WTC11 (cell line): ENCODE measurements at regions not wholly inside any gene's neighbourhood (a gene's known extent, or its start where the extent isn't known, plus 50 kb on each side); places are given as distances from the start of the nearest gene placed in this dataset.

ENCODE experiments used
- ATAC-seq: fragments of 200-7000 bp; cut with Tn5 transposase; 2 replicates; pipeline ENCODE4 v1.10.0; 2021; ENCODE audit warnings: mild to moderate bottlenecking, moderate library complexity
- CTCF ChIA-PET: fragments of 300-600 bp; sonication (Branson Sonifier 250); formaldehyde crosslinking; loops from one replicate; lab custom pipeline; 2021; ENCODE audit warnings: antibody characterized with exemption; lab: Charles Lee
- POLR2A ChIA-PET: fragments of 350-600 bp; sonication (Branson Sonifier 250); formaldehyde crosslinking; loops from one replicate; lab custom pipeline; 2021; ENCODE audit warnings: antibody characterized with exemption; lab: Charles Lee
- DNase-seq: peaks from one replicate; pipeline ENCODE4 v3.0.0; 2021; ENCODE audit warnings: low spot score
- H3K27ac Mint-ChIP-seq: 2 replicates; pipeline ENCODE4 v1.8.0; 2021; ENCODE audit warnings: mixed read lengths
- H3K27me3 Mint-ChIP-seq: 2 replicates; pipeline ENCODE4 v1.8.0; 2021; ENCODE audit warnings: low read depth, mild to moderate bottlenecking, moderate library complexity, mixed read lengths
- H3K36me3 Mint-ChIP-seq: 2 replicates; pipeline ENCODE4 v1.8.0; 2021; ENCODE audit warnings: mixed read lengths
- H3K4me1 Mint-ChIP-seq: 2 replicates; pipeline ENCODE4 v1.8.0; 2022; ENCODE audit warnings: mixed read lengths
- H3K4me3 Mint-ChIP-seq: 2 replicates; pipeline ENCODE4 v1.8.0; 2021; ENCODE audit warnings: mild to moderate bottlenecking, moderate library complexity, mixed read lengths
- H3K9me3 Mint-ChIP-seq: 2 replicates; pipeline ENCODE4 v1.8.0; 2021; ENCODE audit warnings: mixed read lengths
- AR ChIP-seq: fragments of 250-450 bp; sonication (Bioruptor Pico); IDR thresholded peaks from 2 replicates; pipeline ENCODE4 v1.9.0; 2021; ENCODE audit warnings: mild to moderate bottlenecking
- ATF1 ChIP-seq: sonication (generic); formaldehyde crosslinking; IDR thresholded peaks from 2 replicates; pipeline ENCODE4 v1.8.1; 2023; ENCODE audit warnings: mild to moderate bottlenecking, moderate library complexity, missing genetic modification reagents
- EMX1 ChIP-seq: fragments of 250-450 bp; sonication (Bioruptor Pico); IDR thresholded peaks from 2 replicates; pipeline ENCODE4 v1.8.0; 2021; ENCODE audit warnings: mild to moderate bottlenecking
- FOXP1 ChIP-seq: sonication (generic); formaldehyde crosslinking; IDR thresholded peaks from 2 replicates; pipeline ENCODE4 v1.8.0; 2022; ENCODE audit warnings: missing genetic modification reagents, mild to moderate bottlenecking, moderate library complexity, borderline replicate concordance
- GABPB1 ChIP-seq: sonication (generic); formaldehyde crosslinking; IDR thresholded peaks from 2 replicates; pipeline ENCODE4 v1.8.1; 2023; ENCODE audit warnings: mild to moderate bottlenecking, missing genetic modification reagents
- HMGA2 ChIP-seq: fragments of 250-450 bp; sonication (Bioruptor Pico); IDR thresholded peaks from 2 replicates; pipeline ENCODE4 v1.4.0; 2021; ENCODE audit warnings: mild to moderate bottlenecking, moderate library complexity
- NFATC4 ChIP-seq: fragments of 250-450 bp; sonication (Bioruptor Pico); IDR thresholded peaks from 2 replicates; pipeline ENCODE4 v1.9.0; 2021; ENCODE audit warnings: mild to moderate bottlenecking
- PRRX2 ChIP-seq: fragments of 250-450 bp; sonication (Bioruptor Pico); IDR thresholded peaks from 2 replicates; pipeline ENCODE4 v1.8.0; 2021; ENCODE audit warnings: mild to moderate bottlenecking
- ZBTB43 ChIP-seq: sonication (generic); formaldehyde crosslinking; IDR thresholded peaks from 2 replicates; pipeline ENCODE4 v1.8.1; 2023; ENCODE audit warnings: mild to moderate bottlenecking, missing genetic modification reagents
- ZNF219 ChIP-seq: sonication (generic); formaldehyde crosslinking; IDR thresholded peaks from 2 replicates; pipeline ENCODE4 v1.8.0; 2023; ENCODE audit warnings: missing genetic modification reagents, mild to moderate bottlenecking, borderline replicate concordance
- ZNF232 ChIP-seq: sonication (generic); formaldehyde crosslinking; IDR thresholded peaks from 2 replicates; pipeline ENCODE4 v1.8.0; 2022; ENCODE audit warnings: mild to moderate bottlenecking, missing genetic modification reagents
- ZNF425 ChIP-seq: fragments of 250-450 bp; sonication (Bioruptor Pico); conservative IDR thresholded peaks from 2 replicates; pipeline ENCODE4 v1.9.0; 2021; ENCODE audit warnings: mild to moderate bottlenecking
- ZNF512 ChIP-seq: sonication (generic); formaldehyde crosslinking; IDR thresholded peaks from 2 replicates; pipeline ENCODE4 v1.8.1; 2022; ENCODE audit warnings: missing genetic modification reagents, borderline replicate concordance
- ZNF671 ChIP-seq: fragments of 250-450 bp; sonication (Bioruptor Pico); IDR thresholded peaks from 2 replicates; pipeline ENCODE4 v1.8.0; 2021; ENCODE audit warnings: mild to moderate bottlenecking
- ZSCAN18 ChIP-seq: fragments of 250-450 bp; sonication (Bioruptor Pico); IDR thresholded peaks from 2 replicates; pipeline ENCODE4 v2.1.2; 2022; ENCODE audit warnings: mild to moderate bottlenecking, moderate library complexity

GRCh38 chr6:27840572-27840971 lies 71.6 kb downstream of the OR2B2 start:
- Mint-ChIP-seq H3K27me3 (no peaks in the 10 kb centered on the region), H3K4me3 (no peak overlapping the region), H3K9me3 (no peaks in the 10 kb centered on the region), H3K27ac (no peak overlapping the region), H3K36me3 (no peaks in the 10 kb centered on the region), H3K4me1 (peaks cover 15% of the 10 kb centered on the region)
- no peak for ATAC-seq
- ChIA-PET POLR2A (interaction anchor here (0.7 to 1.3 kb wide), 5 partner anchors 10 to 53 kb away, joined by 3 to 8 read pairs (median 4); a partner anchor contains a TSS), CTCF (no interaction called here)
- DNase-seq = no peak
- TF ChIP-seq ZNF219 (CRISPR knock-in tag) (no peak), HMGA2 (CRISPR knock-in tag) (peak; percentile 15; the same call in 1 of the 2 replicates)

- Mint-ChIP-seq H3K27ac (no peak overlapping the region), H3K4me3 (no peak overlapping the region), H3K4me1 (peaks cover 21% of the 10 kb centered on the region), H3K36me3 (no peaks in the 10 kb centered on the region), H3K9me3 (no peaks in the 10 kb centered on the region), H3K27me3 (no peaks in the 10 kb centered on the region)
- ChIA-PET CTCF (interaction anchor here (1.6 to 2.6 kb wide), 2 partner anchors 25 to 55 kb away, joined by 8 to 12 read pairs; a partner anchor contains a TSS), POLR2A (interaction anchor here (0.7 to 11.2 kb wide), 12 partner anchors 11 to 1588 kb away, joined by 3 to 729 read pairs (median 19); a partner anchor contains a TSS)
- no peak for DNase-seq
- TF ChIP-seq PRRX2 (CRISPR knock-in tag) (peak; percentile 50; the same call in 1 of the 2 replicates), ZNF425 (CRISPR knock-in tag) (0 out of 2 replicates have a peak, but pooled peaks have one; percentile 31), ZSCAN18 (CRISPR knock-in tag) (no peak), EMX1 (CRISPR knock-in tag) (peak; percentile 72; the same call in 1 of the 2 replicates), ZNF671 (CRISPR knock-in tag) (0 out of 2 replicates have a peak, but pooled peaks have one; percentile 1), NFATC4 (CRISPR knock-in tag) (peak; percentile 27; the same call in 1 of the 2 replicates), GABPB1 (CRISPR knock-in tag) (peak; percentile 21; the same call in 1 of the 2 replicates), ATF1 (CRISPR knock-in tag) (no peak)
- TF ChIP-seq, all 79 proteins: peak for 6
- no peak for ATAC-seq
Observed at GRCh38 chr6:27839626-27840475, 72.3 kb downstream of the OR2B2 start.

GRCh38 chr6:27838945-27839625 lies 73.1 kb downstream of the OR2B2 start:
- no peak for TF ChIP-seq ZNF512 (CRISPR knock-in tag)
- TF ChIP-seq FOXP1 = peak; percentile 44; the same call in 1 of the 2 replicates
- peak; percentile 36; the same call in 1 of the 2 replicates for TF ChIP-seq AR (CRISPR knock-in tag)
- TF ChIP-seq ZBTB43 (CRISPR knock-in tag) = 0 out of 2 replicates have a peak, but pooled peaks have one; percentile 29
- TF ChIP-seq ZNF232 = no peak
- TF ChIP-seq, all 79 proteins: peak for 3
- Mint-ChIP-seq H3K4me1 (peaks cover 25% of the 10 kb centered on the region), H3K36me3 (no peaks in the 10 kb centered on the region), H3K4me3 (no peak overlapping the region), H3K9me3 (no peaks in the 10 kb centered on the region), H3K27me3 (no peaks in the 10 kb centered on the region), H3K27ac (no peak overlapping the region)
- ChIA-PET POLR2A (interaction anchor here (1.0 to 11.2 kb wide), 28 partner anchors 8 to 1813 kb away, joined by 3 to 729 read pairs (median 14); a partner anchor contains a TSS), CTCF (interaction anchor here (1.6 to 2.6 kb wide), 2 partner anchors 26 to 56 kb away, joined by 8 to 12 read pairs; a partner anchor contains a TSS)
- peak; percentile 59 for DNase-seq
- ATAC-seq = peak; percentile 6
